Right kidney (tissue), 1 donor: ENCODE measurements at regions not wholly inside any gene's neighbourhood (a gene's known extent, or its start where the extent isn't known, plus 50 kb on each side); places are given as distances from the start of the nearest gene placed in this dataset.

Source experiments
- DNase-seq: peaks from one replicate; pipeline ENCODE4 v3.0.0-alpha.2; 2016

DNA sequence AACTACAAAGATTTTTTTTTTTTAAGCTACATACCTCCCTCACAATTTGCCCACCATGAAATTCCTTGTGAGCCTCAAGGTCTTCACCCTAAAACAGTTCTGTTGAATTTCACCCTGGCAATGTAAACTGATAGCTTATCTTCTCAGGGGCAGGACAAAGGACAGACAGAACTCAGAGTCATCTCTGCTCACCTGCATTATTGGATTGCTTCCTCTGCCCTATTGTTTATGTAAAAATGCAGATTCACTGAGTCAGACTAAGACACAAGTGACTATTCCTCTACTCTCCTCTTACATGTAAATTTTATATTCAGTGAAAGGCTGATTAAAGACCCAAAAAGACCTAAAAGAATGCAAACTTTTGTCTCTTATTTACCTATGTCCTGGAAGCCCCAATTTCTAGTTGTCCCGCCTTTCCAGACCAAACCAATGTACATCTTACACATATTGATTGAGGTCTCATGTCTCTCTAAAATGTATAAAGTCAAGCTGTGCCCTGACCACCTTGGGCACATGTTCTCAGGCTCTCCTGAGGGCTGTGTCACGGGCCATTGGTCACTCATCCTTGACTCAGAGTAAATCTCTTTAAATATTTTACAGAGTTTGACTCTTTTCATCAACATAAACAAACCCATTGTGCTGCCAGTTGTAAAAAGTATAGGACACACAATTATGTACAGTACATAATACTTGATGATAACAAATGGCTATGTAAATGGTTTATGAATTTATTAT, 440.2 kb downstream of the HTR7 start:
- no peak for DNase-seq

DNA sequence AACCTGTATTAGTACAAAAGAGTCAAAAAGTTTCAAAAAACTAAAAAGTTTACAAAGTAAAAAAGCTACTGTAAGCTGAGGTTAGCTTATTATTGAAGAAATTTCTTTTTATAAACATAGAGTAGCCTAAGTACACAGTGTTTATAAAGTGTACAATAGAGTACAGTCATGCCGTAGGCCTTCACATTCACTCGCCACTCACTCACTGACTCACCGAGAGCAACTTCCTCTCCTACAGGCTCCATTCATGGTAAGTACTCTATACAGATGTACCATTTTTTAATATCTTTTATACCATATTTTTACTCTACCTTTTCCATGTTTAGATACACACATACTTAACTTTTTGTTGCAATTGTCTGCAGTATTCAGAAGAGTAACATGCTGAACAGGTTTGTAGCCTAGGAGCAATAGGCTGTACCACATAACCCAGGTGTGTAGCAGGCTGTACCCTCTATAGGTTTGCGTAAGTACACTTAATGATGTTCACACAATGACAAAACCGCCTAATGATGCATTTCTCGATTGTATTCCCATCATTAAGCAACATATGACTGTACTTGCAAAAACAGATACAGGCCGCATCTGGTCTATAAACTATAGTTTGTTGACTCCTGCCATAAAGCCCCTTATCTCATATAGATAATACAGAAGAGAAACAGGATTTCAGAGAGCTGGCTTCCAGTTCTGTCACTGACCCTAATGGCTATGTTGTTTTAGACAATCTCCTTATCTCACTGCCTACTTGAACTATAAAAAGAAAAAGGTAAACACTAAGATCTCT, 438.8 kb downstream of the HTR7 start:
- no peak for DNase-seq

DNA sequence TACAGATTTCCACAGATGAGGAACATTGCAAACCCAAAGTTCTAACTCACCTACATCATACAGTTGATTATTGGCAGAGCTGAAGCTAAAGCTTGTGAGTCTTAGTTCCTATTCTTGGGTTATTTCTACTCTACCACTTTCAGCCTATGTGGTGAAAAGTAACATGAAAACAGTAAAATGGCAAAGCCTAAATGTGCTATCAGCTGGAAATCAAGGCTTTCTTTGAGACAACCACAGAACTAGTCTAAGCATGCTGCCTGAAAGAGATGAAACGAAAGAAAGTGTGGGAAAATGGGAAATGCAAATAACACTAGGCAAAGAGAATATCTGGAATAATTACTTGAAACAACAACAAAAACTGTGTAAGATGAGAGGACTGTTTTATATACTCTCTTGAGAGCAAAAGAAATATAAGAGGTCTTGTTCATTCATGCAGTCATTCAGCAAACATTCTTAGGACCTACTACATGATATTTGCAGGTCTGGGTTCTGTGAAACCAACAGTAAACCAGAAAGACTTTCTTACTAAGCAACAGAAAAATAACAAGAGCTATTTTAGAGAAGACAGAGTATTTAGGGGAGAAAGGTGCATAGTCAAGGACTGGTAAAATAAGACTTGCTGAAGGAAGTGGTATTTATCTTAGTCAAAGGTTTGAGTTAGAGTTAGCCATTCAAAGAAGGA, 437.1 kb downstream of the HTR7 start:
- DNase-seq = no peak

DNA sequence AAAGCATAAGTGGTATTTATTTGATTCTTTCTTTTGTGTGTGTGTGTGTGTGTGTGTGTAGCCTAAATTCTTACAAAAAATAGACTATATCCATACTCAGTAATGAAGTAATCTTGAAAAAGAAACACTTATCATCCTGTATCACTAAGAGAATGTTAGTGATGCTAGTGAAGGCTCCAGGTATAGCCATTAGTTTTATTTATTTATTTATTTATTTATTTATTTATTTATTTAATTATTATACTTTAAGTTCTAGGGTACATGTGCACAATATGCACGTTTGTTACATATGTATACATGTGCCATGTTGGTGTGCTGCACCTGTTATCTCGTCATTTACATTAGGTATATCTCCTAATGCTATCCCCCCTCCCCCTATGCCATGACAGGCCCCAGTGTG, 436.0 kb downstream of the HTR7 start:
- no peak for DNase-seq

DNA sequence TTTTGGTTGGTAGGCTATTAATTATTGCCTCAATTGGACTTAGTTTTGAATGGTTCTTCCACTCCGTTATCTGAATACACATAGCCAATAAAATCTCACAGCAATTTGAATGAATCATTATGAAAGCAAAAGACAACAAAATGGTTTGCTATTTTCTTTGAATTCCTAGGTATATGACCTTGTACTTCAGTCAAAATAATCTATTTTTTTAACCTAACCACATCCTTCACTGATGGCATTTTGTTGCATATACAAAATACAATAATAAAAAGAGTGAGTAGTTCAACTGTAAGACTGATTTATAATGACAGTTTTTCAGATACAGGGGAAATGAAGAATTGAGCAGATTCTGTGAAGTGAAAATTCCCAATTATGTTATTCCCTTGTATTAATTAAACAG, 433.1 kb downstream of the HTR7 start:
- no peak for DNase-seq

DNA sequence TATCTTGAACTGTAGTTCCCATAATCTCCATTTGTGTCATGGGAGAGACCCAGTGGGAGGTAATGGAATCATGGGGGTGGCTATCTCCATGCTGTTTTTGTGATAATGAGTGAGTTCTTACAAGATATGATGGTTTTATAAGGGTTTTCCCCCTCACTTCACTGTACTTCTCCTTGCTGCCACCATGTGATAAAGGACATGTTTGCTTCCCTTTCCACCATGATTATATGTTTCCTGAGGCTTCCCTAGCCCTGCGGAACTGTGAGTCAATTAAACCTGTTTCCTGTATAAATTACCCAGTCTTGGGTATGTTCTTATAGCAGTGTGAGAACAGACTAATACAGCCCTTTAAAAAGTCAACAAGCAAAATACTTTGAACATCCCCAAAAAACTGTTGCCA, 427.7 kb downstream of the HTR7 start:
- DNase-seq = no peak

DNA sequence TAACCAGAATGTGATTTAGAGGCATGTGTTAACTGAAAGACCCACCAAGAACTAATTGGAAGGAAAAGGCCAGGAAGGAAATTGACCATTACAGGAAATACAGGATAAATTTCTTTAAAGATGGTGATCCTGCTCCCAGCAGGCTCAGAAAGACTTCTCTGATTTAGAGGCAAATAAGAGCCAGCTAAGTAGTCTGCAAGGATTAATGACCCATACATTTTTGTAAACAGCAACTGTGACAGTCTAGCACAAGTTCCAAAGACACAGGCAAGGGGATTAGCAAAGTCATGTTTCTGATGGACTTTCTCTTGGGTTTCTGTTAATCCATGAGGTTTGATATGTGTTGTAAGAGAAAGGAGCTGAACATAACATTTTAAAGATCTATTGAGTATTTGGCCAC, 425.0 kb downstream of the HTR7 start:
- DNase-seq = no peak

DNA sequence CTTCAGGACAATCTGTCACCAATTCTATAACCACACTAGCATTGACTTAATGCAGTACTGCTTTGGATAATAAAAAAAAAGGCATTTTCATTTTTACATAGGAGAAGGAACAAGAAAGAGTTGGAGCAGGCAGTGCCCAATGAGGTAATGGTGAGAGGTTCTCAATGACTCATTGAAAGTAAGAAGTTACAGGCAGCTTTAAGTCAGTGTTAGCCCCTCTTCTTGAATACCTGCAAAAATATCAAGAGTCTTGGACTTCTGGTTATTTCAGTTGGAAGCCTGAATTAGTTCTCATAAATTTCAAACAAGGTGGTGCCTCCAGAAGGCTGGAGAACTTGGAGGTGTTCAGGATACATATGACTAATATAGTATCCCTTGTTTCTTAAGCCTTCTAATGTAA, 422.5 kb downstream of the HTR7 start:
- no peak for DNase-seq

DNA sequence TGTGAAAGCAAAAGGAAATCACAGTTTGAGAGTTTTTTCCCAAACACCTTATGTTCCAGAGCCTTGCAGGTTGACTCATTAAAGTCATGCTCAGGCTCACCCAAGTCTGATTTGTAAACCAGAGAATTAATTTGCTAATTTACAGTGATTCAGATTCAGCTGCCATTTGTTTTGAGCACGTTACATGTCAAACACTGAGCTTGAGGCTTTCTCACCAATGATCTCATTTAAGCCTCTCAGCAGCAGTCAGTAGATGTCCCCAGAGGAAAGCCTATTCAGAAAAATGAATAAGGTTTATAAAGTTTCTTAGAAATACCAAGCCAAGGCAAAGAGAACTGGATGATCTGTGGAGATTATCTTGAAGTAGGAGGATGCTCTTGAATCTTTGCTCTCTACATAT, 420.4 kb downstream of the HTR7 start:
- no peak for DNase-seq

DNA sequence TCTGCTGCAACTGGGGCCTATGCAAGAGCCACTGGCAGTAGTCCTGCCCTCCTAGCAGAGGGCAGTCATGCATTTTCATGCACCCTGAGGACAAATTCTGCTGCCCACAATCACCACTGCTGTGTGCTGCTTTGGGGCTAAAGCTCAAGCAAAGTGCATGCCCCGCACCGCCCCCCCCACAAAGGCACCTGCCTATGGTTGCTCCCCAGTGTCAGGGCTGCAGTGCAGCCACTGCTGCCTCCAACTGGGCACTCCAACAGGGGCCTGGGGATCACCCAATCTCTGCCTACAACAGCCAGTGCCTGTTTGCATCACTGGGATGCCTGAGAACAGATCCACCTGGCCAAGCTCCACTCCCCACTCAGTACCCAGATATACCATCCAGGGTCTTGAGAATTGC, 417.0 kb downstream of the HTR7 start:
- DNase-seq = no peak

DNA sequence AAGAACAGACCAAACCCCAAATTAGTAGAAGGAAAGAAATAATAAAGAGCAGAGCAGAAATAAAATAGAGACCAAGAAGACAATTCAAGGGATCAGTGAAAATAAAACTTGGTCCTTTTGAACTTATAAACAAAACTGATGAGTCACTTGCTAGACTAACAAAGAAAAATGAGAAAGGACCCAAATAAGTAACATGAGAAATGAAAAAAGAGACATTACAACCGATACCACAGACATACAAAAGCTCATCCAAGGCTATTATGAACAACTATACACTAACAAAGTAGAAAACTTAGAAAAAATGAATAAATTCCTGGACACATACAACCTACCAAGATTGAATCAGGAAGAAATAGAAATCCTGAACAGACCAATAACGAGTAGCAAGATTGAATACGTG, 414.5 kb downstream of the HTR7 start:
- DNase-seq = no peak

DNA sequence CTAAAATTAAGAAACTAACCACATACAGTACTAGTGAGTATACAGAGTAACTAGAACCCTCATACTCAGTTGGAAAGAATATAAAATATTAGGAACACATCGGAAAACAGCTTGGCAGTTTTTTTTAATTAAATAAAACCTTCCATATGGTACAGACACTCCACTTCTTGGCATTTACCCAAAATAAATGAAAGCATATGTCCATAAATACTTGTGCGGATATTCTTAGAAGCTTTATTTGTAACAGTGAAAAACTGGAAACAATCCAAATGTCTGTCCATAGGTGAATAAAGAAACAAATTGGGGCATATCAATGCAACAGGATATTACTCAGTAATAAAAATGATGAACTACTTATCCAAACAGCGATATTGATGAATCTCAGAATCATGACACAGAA, 410.0 kb downstream of the HTR7 start:
- no peak for DNase-seq

DNA sequence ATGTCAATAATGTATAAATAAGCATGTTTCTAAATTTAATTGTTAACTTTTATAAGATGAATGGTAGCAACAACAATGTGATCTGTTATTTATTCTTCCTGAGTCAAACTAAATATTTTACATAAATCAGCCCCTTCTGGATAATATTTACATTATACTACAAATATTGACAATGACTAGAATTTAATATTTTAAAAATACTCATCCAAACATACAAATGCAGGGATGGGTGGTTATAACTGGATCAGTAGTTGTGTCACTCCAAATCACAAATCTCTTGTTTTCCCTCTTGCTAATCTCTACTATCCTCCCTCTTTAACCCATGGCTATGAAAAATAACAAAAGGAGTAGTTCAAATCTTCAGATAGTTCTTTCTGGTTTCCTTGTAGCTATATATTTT, 407.0 kb downstream of the HTR7 start:
- DNase-seq = no peak

DNA sequence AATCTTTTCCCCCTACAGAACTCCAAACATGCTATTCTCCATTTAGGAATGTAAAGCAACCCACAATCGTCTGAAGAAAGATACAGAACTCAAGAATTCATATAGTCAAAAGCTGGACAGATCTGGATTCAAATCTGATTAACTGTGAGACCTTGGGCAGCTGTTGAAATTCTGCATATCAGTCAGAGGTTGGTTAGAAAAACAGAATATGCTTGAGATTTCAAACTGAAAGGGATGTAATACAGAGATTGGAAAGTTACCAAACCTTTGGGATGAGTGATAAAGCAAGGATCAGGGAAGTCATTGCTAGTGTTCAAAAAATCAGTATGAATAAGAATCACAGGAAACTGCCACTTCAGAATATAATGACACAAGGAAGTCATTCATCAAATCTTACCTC, 406.6 kb downstream of the HTR7 start:
- no peak for DNase-seq

DNA sequence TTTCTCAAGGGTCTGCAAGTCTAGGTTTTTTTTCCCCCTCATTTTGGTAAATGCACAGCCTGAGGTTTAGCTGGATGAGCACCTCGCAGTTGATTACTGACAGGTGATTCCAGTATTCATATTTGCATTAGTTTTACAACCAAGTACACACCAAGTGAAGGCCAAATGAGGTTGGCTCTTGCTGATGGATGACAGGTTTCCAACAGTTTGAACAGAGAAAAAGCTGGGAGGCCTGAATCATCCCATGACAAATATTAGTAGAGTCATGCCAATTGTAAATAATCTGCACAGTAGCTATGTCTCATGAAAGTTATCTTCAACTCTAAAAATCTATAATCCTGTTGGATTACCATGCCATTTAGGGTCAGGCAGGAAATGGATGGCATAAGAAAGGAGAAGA, 399.8 kb downstream of the HTR7 start:
- DNase-seq = no peak

DNA sequence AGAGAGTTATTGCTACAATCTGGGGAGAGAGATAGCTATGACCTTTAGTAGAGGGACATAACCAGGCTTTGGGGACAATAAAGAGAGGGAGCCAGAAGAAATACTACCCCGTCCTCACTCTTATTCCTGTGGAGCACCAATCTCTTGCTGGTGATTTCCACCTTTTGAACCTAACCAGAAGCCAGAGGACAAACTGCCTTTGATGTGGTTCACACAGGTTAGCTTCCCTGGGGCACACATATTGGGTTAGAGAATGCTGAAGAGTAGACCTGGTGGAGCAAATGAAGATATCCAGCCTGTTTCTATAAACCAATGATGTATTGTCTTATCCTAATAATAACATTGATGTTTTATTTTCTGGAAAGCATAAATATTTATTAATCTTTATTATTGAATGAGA, 399.3 kb downstream of the HTR7 start:
- DNase-seq = no peak

DNA sequence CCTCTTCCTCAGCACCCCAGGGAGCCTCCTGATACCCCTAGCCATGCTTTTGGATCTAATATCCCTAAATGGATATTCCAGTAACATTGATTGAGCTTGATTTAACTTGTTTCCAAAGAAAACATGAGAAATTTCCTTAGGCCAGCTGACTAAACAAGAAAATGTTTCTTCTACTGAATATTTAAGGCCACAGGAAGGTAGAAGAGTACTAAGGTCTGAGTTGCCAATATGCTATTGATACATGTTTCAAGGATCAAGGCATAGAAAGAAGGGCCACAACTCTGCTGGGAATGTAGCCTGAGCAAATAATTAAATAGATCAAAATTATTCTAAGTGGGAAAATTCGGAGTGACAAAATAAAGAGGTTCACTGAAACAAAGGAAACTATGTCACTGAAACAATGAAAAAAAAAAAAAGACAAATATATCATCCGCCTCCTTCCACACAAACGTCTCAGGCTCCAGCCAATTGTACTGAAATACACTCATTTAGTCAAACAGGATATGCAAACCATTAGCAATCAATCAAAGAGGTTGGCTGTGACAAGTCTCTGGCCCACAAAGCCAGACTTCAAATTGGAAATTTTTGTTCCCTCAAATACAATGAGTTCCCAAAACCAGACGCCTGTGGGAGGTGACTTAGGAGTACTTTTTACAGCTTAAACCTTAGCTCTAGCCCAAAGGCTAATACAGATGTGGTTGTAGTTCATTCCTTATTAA, 396.2 kb downstream of the HTR7 start:
- no peak for DNase-seq

DNA sequence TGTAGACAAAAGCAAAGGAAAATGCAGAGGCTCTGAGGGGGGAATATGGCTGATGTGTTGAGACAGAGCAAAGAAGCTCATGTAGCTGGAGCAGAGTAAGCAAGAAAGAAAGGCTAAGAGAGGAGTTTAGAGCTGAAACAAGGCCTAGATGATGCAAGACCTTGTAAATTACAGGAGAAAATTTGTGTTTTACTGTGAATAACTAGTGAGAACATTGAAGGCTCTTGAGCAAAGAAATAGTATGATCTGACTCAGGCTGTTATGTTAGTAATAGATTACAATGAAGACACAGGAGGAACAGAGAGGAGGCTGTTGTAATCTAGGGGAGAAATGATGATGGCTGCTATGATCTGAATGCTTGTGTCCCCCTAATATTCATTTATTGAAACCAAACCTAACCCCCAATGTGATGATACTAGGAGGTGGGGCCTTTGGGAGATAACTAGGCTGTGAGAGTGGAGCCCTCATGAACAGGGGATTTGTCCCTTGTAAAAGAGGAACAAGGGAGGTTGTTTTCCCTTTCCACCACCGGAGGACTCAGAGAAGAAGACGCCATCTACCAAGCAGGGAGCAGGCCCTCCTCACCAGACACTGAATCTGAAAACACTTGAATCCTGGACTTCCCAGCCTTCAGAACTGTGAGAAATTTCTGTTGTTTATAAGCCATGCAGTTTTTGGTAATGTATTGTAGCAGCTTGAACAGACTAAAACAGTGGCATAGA, 394.9 kb downstream of the HTR7 start:
- no peak for DNase-seq

DNA sequence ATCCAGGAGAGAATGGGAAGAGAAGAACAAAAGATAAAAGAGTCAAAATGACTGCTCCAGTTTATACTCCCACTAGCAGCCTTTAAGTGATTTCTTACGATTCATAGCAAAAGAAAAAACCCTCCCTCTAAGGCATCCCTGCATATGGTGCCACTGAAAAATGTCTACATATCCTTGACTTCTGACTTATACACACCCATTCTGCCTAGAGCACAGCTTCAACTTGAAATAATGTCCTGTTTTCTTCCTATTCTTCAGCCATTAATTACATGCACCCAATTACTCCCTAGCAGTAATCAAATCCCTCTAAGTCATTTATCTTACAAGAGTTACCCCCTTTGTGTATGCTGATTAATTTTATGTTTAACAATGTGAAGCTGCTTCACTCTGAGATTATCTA, 393.5 kb downstream of the HTR7 start:
- no peak for DNase-seq

DNA sequence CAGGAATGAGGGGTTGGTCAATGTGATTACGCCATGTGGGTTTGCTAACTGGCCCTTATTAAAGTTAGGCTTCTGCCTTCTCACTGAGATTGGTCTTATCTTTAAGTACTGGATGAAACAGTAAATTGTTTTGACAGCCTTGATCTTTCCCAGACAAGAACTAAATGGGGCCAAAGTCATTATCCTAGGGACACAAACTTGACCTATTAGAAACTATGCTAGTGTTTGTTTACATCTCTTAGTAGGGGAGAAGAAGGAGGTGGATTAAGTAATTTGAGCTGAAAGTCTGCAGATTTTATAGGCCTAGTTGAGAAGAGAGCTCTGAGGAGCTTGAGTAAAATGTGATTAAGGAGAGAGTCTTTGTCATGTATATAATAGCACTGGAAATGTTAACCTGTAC, 386.9 kb downstream of the HTR7 start:
- DNase-seq = no peak

DNA sequence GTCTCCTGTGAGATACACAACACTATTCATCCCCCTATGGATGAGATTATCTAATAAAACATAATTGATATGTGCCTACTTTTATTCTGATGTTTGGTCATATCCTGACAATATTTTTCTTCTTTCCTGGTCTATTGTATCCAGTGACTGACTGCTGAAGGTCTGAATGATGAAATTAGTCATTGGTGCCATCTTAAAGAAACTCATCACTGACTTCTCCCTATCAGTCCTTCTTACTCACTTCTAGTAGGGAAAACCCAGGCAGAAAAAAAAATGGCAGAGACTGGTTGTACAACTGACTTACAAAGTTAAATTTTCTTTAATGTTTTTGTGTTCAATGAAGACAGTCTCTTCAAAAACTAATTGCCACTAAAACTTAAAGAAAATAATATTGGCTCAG, 377.4 kb downstream of the HTR7 start:
- no peak for DNase-seq

DNA sequence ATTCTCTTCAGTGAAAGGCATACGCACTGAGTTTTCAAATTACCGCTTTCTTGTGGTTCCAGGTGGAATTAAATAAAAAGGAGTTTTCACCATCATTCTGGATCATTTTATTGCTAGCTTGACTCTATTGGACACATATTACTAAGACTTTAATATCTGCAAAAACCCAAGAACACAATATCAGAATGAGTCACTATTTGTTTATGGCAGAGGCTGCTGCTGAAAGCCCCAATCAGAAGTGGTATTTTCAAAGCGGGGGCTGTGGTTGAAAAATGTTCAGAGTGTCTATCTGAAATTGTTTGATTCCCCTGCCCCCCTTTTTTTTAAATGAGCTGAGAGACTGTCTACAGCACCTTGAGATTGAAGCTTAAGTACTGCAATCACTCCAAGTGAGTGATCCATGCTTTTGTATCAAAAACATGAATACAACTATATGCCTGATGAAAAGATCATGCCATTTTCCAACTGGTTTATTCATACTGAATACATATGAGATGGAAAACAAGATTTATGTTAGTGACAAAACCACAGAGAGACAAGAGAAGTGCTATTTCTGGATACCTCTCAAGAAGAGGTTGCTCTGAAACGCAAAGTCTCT, 376.4 kb downstream of the HTR7 start:
- DNase-seq = no peak
